GM23338 (cell line): ENCODE measurements at regions not wholly inside any gene's neighbourhood (a gene's known extent, or its start where the extent isn't known, plus 50 kb on each side); places are given as distances from the start of the nearest gene placed in this dataset.
A peak's percentile ranks its signal among the peaks of the same experiment; 100 is the strongest.

Experiments used
- ATAC-seq: fragments of 200-7000 bp; cut with Tn5 transposase; 3 replicates; pipeline ENCODE4 v1.9.1; 2020
- DNase-seq: peaks from one replicate; pipeline ENCODE4 v3.0.0-alpha.2; 2015; ENCODE audit warnings: low spot score
- H2AFZ ChIP-seq: fragments of 200-600 bp; sonication (generic); 2 replicates; pipeline ENCODE4 v1.8.0; 2016; ENCODE audit warnings: antibody characterized with exemption, mild to moderate bottlenecking, moderate library complexity
- H3F3A ChIP-seq: fragments of 200-600 bp; sonication (generic); replicated peaks from 2 replicates; pipeline ENCODE4 v1.8.0; 2017; ENCODE audit warnings: antibody characterized with exemption, mixed run types, low read depth
- H3K27ac ChIP-seq: fragments of 200-600 bp; sonication (generic); 2 replicates; pipeline ENCODE4 v1.6.1; 2016; ENCODE audit warnings: low read depth
- H3K27me3 ChIP-seq: fragments of 200-600 bp; sonication (generic); 2 replicates; pipeline ENCODE4 v1.8.0; 2016; ENCODE audit warnings: mild to moderate bottlenecking, mixed run types, moderate library complexity; ENCODE audit not compliant: insufficient read depth
- H3K36me3 ChIP-seq: fragments of 200-600 bp; sonication (generic); 2 replicates; pipeline ENCODE4 v1.8.0; 2016; ENCODE audit warnings: mild to moderate bottlenecking; ENCODE audit not compliant: insufficient read depth
- H3K4me1 ChIP-seq: fragments of 200-600 bp; sonication (generic); 2 replicates; pipeline ENCODE4 v1.8.0; 2016; ENCODE audit warnings: mild to moderate bottlenecking, moderate library complexity; ENCODE audit not compliant: insufficient read depth
- H3K4me2 ChIP-seq: fragments of 200-600 bp; sonication (generic); 2 replicates; pipeline ENCODE4 v1.7.1; 2017; ENCODE audit warnings: mixed run types
- H3K4me3 ChIP-seq: fragments of 200-600 bp; sonication (generic); 2 replicates; pipeline ENCODE4 v1.6.1; 2016; ENCODE audit warnings: mixed run types
- H3K79me2 ChIP-seq: fragments of 200-600 bp; sonication (generic); replicated peaks from 2 replicates; pipeline ENCODE4 v1.8.0; 2017; ENCODE audit warnings: mild to moderate bottlenecking; ENCODE audit not compliant: insufficient read depth
- H3K9me2 ChIP-seq: fragments of 200-600 bp; sonication (generic); 2 replicates; pipeline ENCODE4 v1.8.0; 2017; ENCODE audit not compliant: insufficient read depth
- H4K20me1 ChIP-seq: fragments of 200-600 bp; sonication (generic); replicated peaks from 2 replicates; pipeline ENCODE4 v1.8.0; 2017; ENCODE audit warnings: mild to moderate bottlenecking; ENCODE audit not compliant: insufficient read depth
- H3K27ac Mint-ChIP-seq: 2 replicates; pipeline ENCODE4 v1.8.0; 2020; ENCODE audit warnings: inconsistent platforms, mild to moderate bottlenecking, moderate library complexity, mixed read lengths
- H3K27me3 Mint-ChIP-seq: 3 replicates; pipeline ENCODE4 v1.8.0; 2022; ENCODE audit warnings: low read depth, mild to moderate bottlenecking, moderate library complexity, mixed read lengths, inconsistent platforms; ENCODE audit not compliant: insufficient read depth, poor library complexity
- H3K36me3 Mint-ChIP-seq: 3 replicates; pipeline ENCODE4 v1.8.0; 2021; ENCODE audit warnings: low read depth, mild to moderate bottlenecking, inconsistent platforms, moderate library complexity, mixed read lengths
- H3K4me1 Mint-ChIP-seq: 3 replicates; pipeline ENCODE4 v1.8.0; 2020; ENCODE audit warnings: mild to moderate bottlenecking, inconsistent platforms, mixed read lengths
- H3K4me3 Mint-ChIP-seq: 3 replicates; pipeline ENCODE4 v1.8.0; 2021; ENCODE audit warnings: moderate library complexity, mild to moderate bottlenecking, inconsistent platforms, mixed read lengths
- H3K9me3 Mint-ChIP-seq: 3 replicates; pipeline ENCODE4 v1.8.0; 2020; ENCODE audit warnings: moderate library complexity, mild to moderate bottlenecking, inconsistent platforms, mixed read lengths
- CREB1 ChIP-seq: fragments of 250-450 bp; sonication (Bioruptor Pico); IDR thresholded peaks from 2 replicates; pipeline ENCODE4 v1.5.0; 2020; ENCODE audit warnings: low read depth, mild to moderate bottlenecking, moderate library complexity
- EZH2 ChIP-seq: fragments of 200-600 bp; sonication (generic); IDR thresholded peaks from one replicate; pipeline ENCODE4 v1.8.0; 2017; ENCODE audit warnings: antibody characterized with exemption, mild to moderate bottlenecking, low read depth; ENCODE audit not compliant: unreplicated experiment
- EZH2phosphoT487 ChIP-seq: fragments of 200-600 bp; sonication (generic); IDR thresholded peaks from one replicate; pipeline ENCODE4 v1.8.1; 2018; ENCODE audit warnings: antibody characterized with exemption; ENCODE audit not compliant: unreplicated experiment
- JUNB ChIP-seq: IDR thresholded peaks from one replicate; pipeline ENCODE4 v1.6.1; 2016; ENCODE audit warnings: antibody characterized with exemption; ENCODE audit not compliant: unreplicated experiment
- POLR2AphosphoS5 ChIP-seq: IDR thresholded peaks from 2 replicates; pipeline ENCODE4 v1.6.1; 2016; ENCODE audit warnings: antibody characterized with exemption, low read depth
- REST ChIP-seq: IDR thresholded peaks from one replicate; pipeline ENCODE4 v1.6.1; 2018; ENCODE audit warnings: antibody characterized with exemption; ENCODE audit not compliant: unreplicated experiment
- STAT1 ChIP-seq: IDR thresholded peaks from one replicate; pipeline ENCODE4 v1.6.1; 2016; ENCODE audit warnings: antibody characterized with exemption; ENCODE audit not compliant: unreplicated experiment
- ZNF114 ChIP-seq: fragments of 250-450 bp; sonication (Bioruptor Pico); IDR thresholded peaks from 2 replicates; pipeline ENCODE4 v1.5.0; 2020; ENCODE audit warnings: mild to moderate bottlenecking, moderate library complexity
- ZNF331 ChIP-seq: fragments of 250-450 bp; sonication (Bioruptor Pico); IDR thresholded peaks from 2 replicates; pipeline ENCODE4 v1.5.0; 2020; ENCODE audit warnings: low read depth, mild to moderate bottlenecking, moderate library complexity
- ZNF462 ChIP-seq: fragments of 250-450 bp; sonication (Bioruptor Pico); IDR thresholded peaks from 2 replicates; pipeline ENCODE4 v1.5.0; 2020; ENCODE audit warnings: mild to moderate bottlenecking, moderate library complexity

- TF ChIP-seq REST (no peak), EZH2 (no peak), ZNF462 (CRISPR knock-in tag) (no peak), ZNF331 (no peak), JUNB (no peak)
Observed at GRCh38 chr22:44389926-44390612, 77.3 kb upstream of the SHISAL1 start (continued).

- Histone ChIP-seq H3K9me2 (no peaks in the 10 kb centered on the region), H2AFZ (no peak overlapping the region), H3K36me3 (no peaks in the 10 kb centered on the region), H3F3A (no peaks in the 10 kb centered on the region), H3K4me2 (no peak overlapping the region), H3K27ac (no peak overlapping the region), H3K4me1 (no peaks in the 10 kb centered on the region), H4K20me1 (no peaks in the 10 kb centered on the region), H3K79me2 (no peaks in the 10 kb centered on the region), H3K4me3 (no peak overlapping the region), H3K27me3 (no peaks in the 10 kb centered on the region)
- Mint-ChIP-seq H3K27ac (no peak overlapping the region), H3K4me3 (no peak overlapping the region), H3K4me1 (peaks cover 8% of the 10 kb centered on the region), H3K27me3 (peaks cover 11% of the 10 kb centered on the region), H3K36me3 (no peaks in the 10 kb centered on the region), H3K9me3 (no peaks in the 10 kb centered on the region)
- no peak for DNase-seq
- peak; percentile 20 for ATAC-seq
- TF ChIP-seq ZNF114 (CRISPR knock-in tag) (no peak), POLR2AphosphoS5 (no peak), ZNF331 (no peak), STAT1 (no peak), JUNB (no peak), EZH2phosphoT487 (no peak), CREB1 (no peak)
Observed at GRCh38 chr22:44389181-44389580, 76.4 kb upstream of the SHISAL1 start.
